ENCODE measurements at regions not wholly inside any gene's neighbourhood (a gene's known extent, or its start where the extent isn't known, plus 50 kb on each side); places are given as distances from the start of the nearest gene placed in this dataset.
"Not testable (repeated sequence)": the region's sequence is repeated elsewhere in the genome, so short reads cannot be mapped to it uniquely, and the experiment has no call there.

DNA sequence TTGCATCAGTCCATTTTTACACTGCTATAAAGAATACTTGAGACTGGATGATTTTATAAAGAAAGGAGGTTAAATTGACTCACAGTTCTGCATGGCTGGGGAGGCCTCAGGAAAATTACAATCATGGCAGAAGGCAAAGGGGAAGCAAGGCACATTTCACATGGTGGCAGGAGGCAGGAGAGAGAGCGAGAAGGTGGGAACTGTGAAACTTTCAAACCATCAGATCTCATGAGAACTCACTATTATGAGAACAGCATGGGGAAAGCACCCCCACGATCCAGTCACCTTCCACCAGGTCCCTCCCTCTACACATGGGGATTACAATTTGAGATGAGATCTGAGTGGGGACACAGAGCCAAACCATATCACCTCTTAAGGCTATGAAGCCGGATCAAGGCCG is 441.0 kb upstream of the CBLB start:
- not testable (repeated sequence) for H3K4me1 Mint-ChIP-seq, H3K9me3 Mint-ChIP-seq, H3K27ac Mint-ChIP-seq, H3K36me3 Mint-ChIP-seq, H3K27me3 Mint-ChIP-seq, H3K4me3 Mint-ChIP-seq

DNA sequence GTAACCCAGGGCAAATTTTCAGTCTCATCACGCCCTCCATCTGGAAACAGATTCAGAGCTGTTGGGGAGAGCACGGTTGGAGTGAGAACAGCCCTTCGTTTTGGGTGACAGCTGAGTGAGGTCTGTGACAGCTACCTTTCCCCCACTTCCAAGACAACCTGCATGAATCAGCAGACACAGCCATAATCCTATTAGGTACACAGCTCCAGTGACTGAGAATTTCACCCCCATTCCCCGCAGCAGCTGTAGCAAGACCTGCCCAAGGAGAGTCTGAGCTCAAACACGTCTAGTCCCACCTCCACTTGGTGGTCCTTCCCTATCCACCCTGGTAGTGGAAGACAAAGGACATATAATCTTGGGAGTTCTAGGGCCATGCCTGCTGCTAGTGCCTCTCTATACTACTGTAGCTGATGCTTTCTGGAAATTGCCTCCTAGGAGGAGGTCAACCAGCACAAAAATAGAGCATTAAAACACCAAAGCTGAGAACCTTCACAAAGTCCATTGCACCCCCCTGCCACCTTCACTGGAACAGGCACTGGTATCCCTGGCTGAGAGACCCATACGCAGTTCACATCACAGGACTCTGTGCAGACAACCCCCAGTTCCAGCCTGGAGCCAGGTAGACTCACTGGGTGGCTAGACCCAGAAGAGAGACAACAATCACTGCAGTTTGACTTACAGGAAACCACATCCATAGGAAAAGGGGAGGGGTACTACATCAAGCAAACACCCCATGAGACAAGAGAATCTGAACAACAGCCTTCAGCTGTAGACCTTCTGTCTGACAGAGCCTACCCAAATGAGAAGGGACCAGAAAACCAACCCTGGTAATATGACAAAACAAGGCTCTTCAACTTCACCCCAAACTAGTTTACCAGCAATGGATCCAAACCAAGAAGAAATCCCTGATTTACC is 448.6 kb upstream of the CBLB start:
- Mint-ChIP-seq H3K4me3 (no peak overlapping the region), H3K27ac (peak overlapping the region in 1 of 3 donors; percentile 43), H3K36me3 (peaks cover 5% of the 10 kb centered on the region), H3K4me1 (peaks cover 2 to 7% (median 4%) of the 10 kb centered on the region in 3 donors), H3K27me3 (no peaks in the 10 kb centered on the region), H3K9me3 (peaks cover 0 to 2% (median under 1%) of the 10 kb centered on the region in 3 donors)

GRCh38 chr3:106321438-106321837 is 452.6 kb upstream of the CBLB start:
- H3K9me3 Mint-ChIP-seq = peaks cover 8 to 18% (median 13%) of the 10 kb centered on the region in 3 donors
- not testable (repeated sequence) for H3K4me1 Mint-ChIP-seq, H3K27me3 Mint-ChIP-seq, H3K27ac Mint-ChIP-seq, H3K4me3 Mint-ChIP-seq, H3K36me3 Mint-ChIP-seq

DNA sequence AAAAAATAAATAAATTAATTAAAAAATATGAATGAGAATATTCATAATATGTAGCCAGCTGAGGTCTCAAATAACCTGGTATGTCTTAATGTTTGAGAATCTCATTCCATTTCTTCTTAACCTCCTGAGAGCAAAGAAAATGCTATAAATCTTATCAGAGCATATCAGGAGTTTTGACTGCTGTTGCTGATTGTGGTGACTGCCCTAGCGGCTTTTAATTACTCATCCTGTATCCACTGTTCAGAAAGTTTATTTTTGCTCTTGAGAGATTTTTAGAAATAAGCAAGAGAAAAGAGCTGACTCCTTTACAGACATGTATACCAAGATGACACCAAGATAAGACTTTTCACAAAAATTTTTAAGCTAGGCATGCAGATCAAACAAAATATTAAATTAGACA is 454.8 kb upstream of the CBLB start:
- no peak overlapping the region for H3K27ac Mint-ChIP-seq
- H3K27me3 Mint-ChIP-seq = no peaks in the 10 kb centered on the region
- H3K4me3 Mint-ChIP-seq = no peak overlapping the region
- peaks cover 8 to 18% (median 13%) of the 10 kb centered on the region in 3 donors for H3K9me3 Mint-ChIP-seq
- peaks cover 0 to 8% (median 7%) of the 10 kb centered on the region in 3 donors for H3K4me1 Mint-ChIP-seq
- H3K36me3 Mint-ChIP-seq = no peaks in the 10 kb centered on the region

DNA sequence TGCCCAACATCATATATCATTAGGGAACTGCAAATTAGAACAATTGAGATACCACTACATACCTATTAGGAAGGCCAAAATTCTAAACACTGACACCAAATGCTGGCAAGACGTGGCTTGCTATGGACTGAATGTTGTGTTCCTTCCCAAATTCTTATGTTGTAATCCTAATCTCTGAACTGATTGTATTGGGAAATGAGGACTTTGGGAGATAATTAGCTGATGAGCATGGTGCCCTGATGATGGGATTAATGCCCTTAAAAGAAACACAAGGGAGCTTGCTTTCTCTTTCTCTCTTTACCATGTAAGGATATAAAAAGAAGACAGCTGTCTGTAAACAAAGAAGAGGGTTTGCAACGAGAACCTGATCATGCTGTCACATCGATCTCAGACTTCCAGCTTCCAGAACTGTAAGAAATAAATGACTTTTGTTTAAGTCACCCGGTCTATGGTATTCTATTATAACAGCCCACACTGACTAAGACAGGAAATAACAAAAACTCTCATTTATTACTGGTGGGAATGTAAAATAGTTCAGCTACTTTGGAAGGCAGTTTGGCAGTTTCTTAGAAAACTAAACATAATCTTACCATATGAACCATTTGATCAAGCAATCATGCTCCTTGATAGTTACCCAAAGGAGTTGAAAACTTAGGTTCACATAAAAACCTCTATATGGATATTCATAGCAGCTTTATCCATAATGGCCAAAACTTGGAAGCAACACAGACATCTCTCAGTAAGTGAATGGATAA is 458.3 kb upstream of the CBLB start:
- peaks cover 6 to 17% (median 7%) of the 10 kb centered on the region in 3 donors for H3K4me1 Mint-ChIP-seq
- H3K4me3 Mint-ChIP-seq = no peak overlapping the region
- H3K27ac Mint-ChIP-seq = peak overlapping the region in 2 of 3 donors; percentile 24 to 35
- peaks cover 2% of the 10 kb centered on the region for H3K36me3 Mint-ChIP-seq
- H3K9me3 Mint-ChIP-seq = peaks cover 8 to 18% (median 13%) of the 10 kb centered on the region in 3 donors
- H3K27me3 Mint-ChIP-seq = no peaks in the 10 kb centered on the region

GRCh38 chr3:106327696-106328025 is 458.8 kb upstream of the CBLB start:
- Mint-ChIP-seq H3K4me3 (no peak overlapping the region), H3K27me3 (no peaks in the 10 kb centered on the region), H3K4me1 (peaks cover 9 to 18% (median 13%) of the 10 kb centered on the region in 3 donors), H3K36me3 (peaks cover 2% of the 10 kb centered on the region), H3K9me3 (peaks cover 4 to 18% (median 10%) of the 10 kb centered on the region in 3 donors), H3K27ac (peak overlapping the region in 1 of 3 donors; percentile 24)

GRCh38 chr3:106328224-106328623 is 459.4 kb upstream of the CBLB start:
- Mint-ChIP-seq H3K27ac (no peak overlapping the region), H3K4me3 (no peak overlapping the region), H3K36me3 (peaks cover 2% of the 10 kb centered on the region), H3K4me1 (peaks cover 10 to 23% (median 13%) of the 10 kb centered on the region in 3 donors), H3K27me3 (no peaks in the 10 kb centered on the region), H3K9me3 (peaks cover 2 to 18% (median 7%) of the 10 kb centered on the region in 3 donors)

GRCh38 chr3:106329521-106329920 is 460.7 kb upstream of the CBLB start:
- H3K9me3 Mint-ChIP-seq = peaks cover 2 to 8% (median 7%) of the 10 kb centered on the region in 3 donors
- no peak overlapping the region for H3K4me3 Mint-ChIP-seq
- peak overlapping the region in 1 of 3 donors; percentile 32 for H3K27ac Mint-ChIP-seq

GRCh38 chr3:106331636-106332035 is 462.8 kb upstream of the CBLB start:
- Mint-ChIP-seq H3K27ac (no peak overlapping the region), H3K9me3 (no peaks in the 10 kb centered on the region), H3K27me3 (no peaks in the 10 kb centered on the region), H3K4me3 (no peak overlapping the region), H3K4me1 (peaks cover 20 to 33% (median 25%) of the 10 kb centered on the region in 3 donors), H3K36me3 (peaks cover 2% of the 10 kb centered on the region)

More at GRCh38 chr3:106329521-106329920, 460.7 kb upstream of the CBLB start:
- peaks cover 17 to 30% (median 22%) of the 10 kb centered on the region in 3 donors for H3K4me1 Mint-ChIP-seq
- no peaks in the 10 kb centered on the region for H3K27me3 Mint-ChIP-seq
- peaks cover 2% of the 10 kb centered on the region for H3K36me3 Mint-ChIP-seq

DNA sequence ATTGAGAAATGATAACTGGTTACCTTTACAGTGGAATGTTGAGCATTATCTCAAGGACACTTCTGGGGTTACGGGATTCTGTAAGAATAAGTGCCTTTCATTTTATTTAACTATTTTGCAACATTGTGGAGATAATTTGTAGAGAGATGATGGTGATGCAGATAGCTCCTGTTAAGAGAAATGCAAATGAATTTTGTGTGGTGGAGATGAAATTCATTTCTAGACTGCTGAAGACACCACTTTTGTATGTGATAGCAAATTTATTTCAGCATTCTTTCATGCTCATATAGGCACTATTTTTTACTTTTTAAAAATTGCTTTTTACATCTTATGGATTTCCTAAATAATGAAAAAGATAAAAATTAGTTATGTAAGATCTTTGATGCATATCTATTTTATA is 463.3 kb upstream of the CBLB start:
- H3K36me3 Mint-ChIP-seq = peaks cover 2% of the 10 kb centered on the region
- H3K4me1 Mint-ChIP-seq = peaks cover 20 to 32% (median 25%) of the 10 kb centered on the region in 3 donors
- H3K9me3 Mint-ChIP-seq = no peaks in the 10 kb centered on the region
- no peak overlapping the region for H3K4me3 Mint-ChIP-seq
- H3K27ac Mint-ChIP-seq = peak overlapping the region in 1 of 3 donors; percentile 62
- no peaks in the 10 kb centered on the region for H3K27me3 Mint-ChIP-seq

- no peak overlapping the region for H3K4me3 Mint-ChIP-seq
- H3K4me1 Mint-ChIP-seq = peaks cover 20 to 29% (median 25%) of the 10 kb centered on the region in 3 donors
- peaks cover 2% of the 10 kb centered on the region for H3K36me3 Mint-ChIP-seq
- H3K27ac Mint-ChIP-seq = peak overlapping the region in 1 of 3 donors; percentile 62
- no peaks in the 10 kb centered on the region for H3K9me3 Mint-ChIP-seq
- no peaks in the 10 kb centered on the region for H3K27me3 Mint-ChIP-seq
Measured at GRCh38 chr3:106332884-106333283, 464.1 kb upstream of the CBLB start.

GRCh38 chr3:106333911-106334618 is 465.3 kb upstream of the CBLB start:
- Mint-ChIP-seq H3K27ac (no peak overlapping the region), H3K36me3 (peaks cover 2% of the 10 kb centered on the region), H3K9me3 (no peaks in the 10 kb centered on the region), H3K4me3 (peak overlapping the region in 2 of 4 donors; percentile 18 to 80), H3K4me1 (peaks cover 20 to 28% (median 25%) of the 10 kb centered on the region in 3 donors), H3K27me3 (no peaks in the 10 kb centered on the region)

- Mint-ChIP-seq H3K27ac (no peak overlapping the region), H3K9me3 (no peaks in the 10 kb centered on the region), H3K4me1 (peaks cover 17 to 20% (median 19%) of the 10 kb centered on the region in 3 donors), H3K36me3 (no peaks in the 10 kb centered on the region), H3K4me3 (no peak overlapping the region), H3K27me3 (no peaks in the 10 kb centered on the region)
Measured at GRCh38 chr3:106336619-106337018, 467.8 kb upstream of the CBLB start.

DNA sequence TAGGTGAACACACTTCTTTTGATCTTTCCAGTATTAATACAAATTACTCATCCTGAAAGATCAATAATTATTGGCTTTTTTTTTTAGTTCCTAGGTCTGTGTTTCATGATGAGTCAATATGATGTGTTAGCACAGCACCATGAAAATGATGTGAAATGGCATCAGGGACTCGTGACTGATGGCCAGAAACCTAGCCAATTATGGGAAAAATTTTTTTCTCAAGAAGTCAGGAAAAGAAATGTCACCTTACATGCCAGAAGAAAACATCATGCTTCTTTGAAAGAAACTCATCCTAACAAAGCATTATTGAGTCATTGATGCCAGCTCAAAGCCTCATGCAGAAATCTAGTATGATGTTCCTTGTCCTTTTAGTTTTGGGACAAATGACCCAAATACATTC is 468.3 kb upstream of the CBLB start:
- H3K4me3 Mint-ChIP-seq = no peak overlapping the region
- peaks cover 14 to 18% (median 17%) of the 10 kb centered on the region in 3 donors for H3K4me1 Mint-ChIP-seq
- no peaks in the 10 kb centered on the region for H3K27me3 Mint-ChIP-seq
- H3K27ac Mint-ChIP-seq = no peak overlapping the region
- H3K9me3 Mint-ChIP-seq = no peaks in the 10 kb centered on the region
- H3K36me3 Mint-ChIP-seq = no peaks in the 10 kb centered on the region
